Stimulated activated naive CD8-positive, alpha-beta T cell treated with anti-CD3 and anti-CD28 coated beads, Interleukin-15, Interleukin-2, amounts not matched to agents 100 ng/mL and 50 ng/mL, for 24 hours (primary cell): ENCODE measurements at regions not wholly inside any gene's neighbourhood (a gene's known extent, or its start where the extent isn't known, plus 50 kb on each side); places are given as distances from the start of the nearest gene placed in this dataset.

Source experiments
- H3K27ac Mint-ChIP-seq: one replicate; pipeline ENCODE4 v1.8.0; 2021; ENCODE audit warnings: mild to moderate bottlenecking, mixed read lengths
- H3K27me3 Mint-ChIP-seq: one replicate; pipeline ENCODE4 v1.8.0; 2021; ENCODE audit warnings: mixed read lengths
- H3K36me3 Mint-ChIP-seq: one replicate; pipeline ENCODE4 v1.8.0; 2021; ENCODE audit warnings: low read depth, mixed read lengths
- H3K4me1 Mint-ChIP-seq: one replicate; pipeline ENCODE4 v1.8.0; 2021; ENCODE audit warnings: low read depth, mixed read lengths
- H3K4me3 Mint-ChIP-seq: one replicate; pipeline ENCODE4 v1.8.0; 2021; ENCODE audit warnings: mild to moderate bottlenecking, mixed read lengths
- H3K9me3 Mint-ChIP-seq: one replicate; pipeline ENCODE4 v1.8.0; 2021; ENCODE audit warnings: mixed read lengths

DNA sequence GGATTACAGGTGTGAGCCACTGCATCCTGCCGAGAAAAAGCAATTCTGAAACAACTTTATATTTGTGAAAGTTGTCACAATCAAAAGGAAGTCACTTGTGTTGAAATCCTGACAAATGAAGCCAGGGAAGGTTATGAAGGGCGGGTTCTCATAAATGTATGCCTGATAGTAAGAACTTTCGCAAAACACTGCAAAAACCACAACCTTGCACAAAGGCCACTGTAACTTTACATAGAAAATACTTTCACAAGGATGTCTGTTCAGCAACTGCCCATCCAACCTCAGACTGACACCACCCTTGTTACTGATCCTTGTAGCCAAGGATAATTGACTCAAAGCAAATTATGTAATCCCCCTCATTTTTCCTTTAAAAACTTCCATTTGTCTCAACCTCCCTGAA is 90.6 kb downstream of the SLC4A3 start:
- Mint-ChIP-seq H3K9me3 (no peaks in the 10 kb centered on the region), H3K27me3 (peaks cover 15% of the 10 kb centered on the region), H3K36me3 (no peaks in the 10 kb centered on the region), H3K4me1 (no peaks in the 10 kb centered on the region), H3K4me3 (no peak overlapping the region), H3K27ac (no peak overlapping the region)

DNA sequence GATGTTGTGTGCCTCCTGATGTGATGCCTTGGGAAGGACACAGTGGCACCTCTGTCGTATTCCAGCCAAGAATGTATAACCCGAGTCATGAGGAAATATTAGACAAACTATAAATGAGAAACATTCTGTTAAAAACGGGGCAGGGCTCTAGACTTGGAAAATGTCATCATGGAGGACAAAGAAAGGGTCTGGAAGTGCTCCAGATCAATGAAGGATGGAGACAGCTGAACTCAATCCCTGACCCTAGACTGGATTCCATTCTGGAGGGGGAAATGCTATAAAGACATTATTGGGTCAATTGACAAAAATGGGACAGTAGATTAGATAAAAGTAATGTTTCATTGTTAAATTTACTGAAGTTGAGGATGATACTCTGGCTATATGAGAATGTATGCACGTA is 92.1 kb downstream of the SLC4A3 start:
- H3K27me3 Mint-ChIP-seq = peaks cover 12% of the 10 kb centered on the region
- H3K4me3 Mint-ChIP-seq = no peak overlapping the region
- no peak overlapping the region for H3K27ac Mint-ChIP-seq
- no peaks in the 10 kb centered on the region for H3K36me3 Mint-ChIP-seq
- H3K4me1 Mint-ChIP-seq = no peaks in the 10 kb centered on the region
- H3K9me3 Mint-ChIP-seq = no peaks in the 10 kb centered on the region

DNA sequence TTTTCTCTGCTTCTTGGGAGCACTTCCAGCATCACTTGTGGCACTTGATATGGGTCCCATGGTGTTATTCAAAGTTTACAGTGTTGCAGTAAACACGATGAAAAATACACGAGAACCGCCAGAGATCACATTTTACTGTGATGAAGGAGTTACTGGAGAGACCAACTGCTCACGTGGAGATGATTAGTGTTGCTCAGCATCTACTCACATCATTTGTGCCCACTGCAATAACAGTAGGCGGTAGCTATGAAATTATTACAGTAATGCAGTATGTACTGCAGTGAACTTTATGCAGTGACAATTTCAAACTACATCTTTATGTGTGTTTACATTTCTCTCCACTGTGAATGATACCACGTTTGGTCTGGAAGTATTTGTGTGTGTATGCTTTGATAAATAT is 93.5 kb downstream of the SLC4A3 start:
- Mint-ChIP-seq H3K27ac (no peak overlapping the region), H3K36me3 (no peaks in the 10 kb centered on the region), H3K4me3 (no peak overlapping the region), H3K27me3 (peaks cover 18% of the 10 kb centered on the region), H3K4me1 (no peaks in the 10 kb centered on the region), H3K9me3 (no peaks in the 10 kb centered on the region)

DNA sequence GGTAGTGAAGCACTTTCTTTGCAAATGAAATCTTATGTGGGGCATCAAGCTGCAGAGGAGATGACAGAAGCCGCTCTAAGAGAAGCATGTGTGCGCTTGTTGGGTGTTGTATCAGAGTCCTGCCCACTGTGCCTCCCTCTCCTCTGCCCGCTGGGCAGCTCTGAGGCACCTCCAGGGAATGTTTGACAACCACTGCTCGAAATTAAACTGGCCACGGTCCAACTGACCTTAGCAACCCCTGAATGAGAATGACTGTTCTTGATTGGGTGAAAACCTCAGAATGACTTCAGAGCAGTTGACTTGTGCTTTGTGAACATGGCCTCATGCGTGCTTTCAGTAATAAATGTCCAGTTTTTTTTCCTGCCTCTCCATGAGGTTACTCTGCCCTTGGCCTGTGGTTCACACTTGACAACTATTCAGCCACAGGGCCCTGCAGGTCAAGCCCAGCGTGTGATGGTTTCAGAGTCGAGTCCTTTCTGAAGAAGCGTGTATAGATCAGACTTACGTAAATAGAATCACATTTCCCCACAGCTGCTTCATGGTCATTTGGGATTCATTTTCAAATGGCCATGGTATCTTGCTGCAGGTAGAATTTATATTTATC is 94.9 kb downstream of the SLC4A3 start:
- no peaks in the 10 kb centered on the region for H3K9me3 Mint-ChIP-seq
- no peak overlapping the region for H3K4me3 Mint-ChIP-seq
- H3K36me3 Mint-ChIP-seq = no peaks in the 10 kb centered on the region
- H3K4me1 Mint-ChIP-seq = no peaks in the 10 kb centered on the region
- H3K27ac Mint-ChIP-seq = no peak overlapping the region
- peaks cover 32% of the 10 kb centered on the region for H3K27me3 Mint-ChIP-seq

DNA sequence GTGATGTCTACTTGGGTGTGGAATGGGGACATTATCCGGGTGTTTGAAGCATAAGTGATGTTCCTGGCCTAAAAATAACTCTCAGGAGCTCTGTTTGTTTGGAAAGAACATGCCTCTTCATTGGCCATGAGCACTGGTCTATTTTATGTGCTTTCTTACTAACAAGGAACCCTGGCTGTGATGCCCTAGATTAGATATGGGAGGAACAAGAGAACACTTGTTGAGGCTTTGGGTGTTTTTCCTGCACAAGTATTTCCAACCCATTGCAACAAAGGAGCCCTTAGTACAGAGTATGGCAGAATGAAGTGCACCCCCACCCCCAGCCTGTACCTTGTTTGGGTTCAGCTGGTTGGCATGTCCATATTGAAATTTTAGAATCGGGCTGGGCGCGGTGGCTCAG is 95.9 kb downstream of the SLC4A3 start:
- Mint-ChIP-seq H3K36me3 (no peaks in the 10 kb centered on the region), H3K4me1 (no peaks in the 10 kb centered on the region), H3K4me3 (no peak overlapping the region), H3K27me3 (peaks cover 29% of the 10 kb centered on the region), H3K9me3 (no peaks in the 10 kb centered on the region), H3K27ac (no peak overlapping the region)

DNA sequence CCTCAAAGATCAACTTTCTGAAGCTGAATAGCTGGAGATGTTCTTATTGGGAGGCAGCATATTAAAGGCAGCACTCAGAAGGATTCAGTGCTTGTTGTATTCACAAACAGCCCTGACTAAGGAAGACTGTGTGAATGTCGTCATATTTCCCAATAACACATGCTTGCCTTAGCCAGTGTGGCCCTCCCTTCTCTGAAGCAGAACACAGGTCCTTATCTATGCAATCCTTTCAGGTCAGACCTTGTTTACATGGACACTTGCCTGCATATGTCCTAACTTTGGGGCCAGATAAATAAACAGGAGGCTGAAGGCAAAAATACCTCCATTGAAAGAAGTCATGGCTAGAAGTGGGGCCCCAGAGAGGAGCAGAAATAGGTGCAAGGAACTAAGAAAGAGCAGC is 97.2 kb downstream of the SLC4A3 start:
- Mint-ChIP-seq H3K36me3 (no peaks in the 10 kb centered on the region), H3K4me1 (no peaks in the 10 kb centered on the region), H3K9me3 (no peaks in the 10 kb centered on the region), H3K27me3 (peaks cover 21% of the 10 kb centered on the region), H3K4me3 (no peak overlapping the region), H3K27ac (no peak overlapping the region)

DNA sequence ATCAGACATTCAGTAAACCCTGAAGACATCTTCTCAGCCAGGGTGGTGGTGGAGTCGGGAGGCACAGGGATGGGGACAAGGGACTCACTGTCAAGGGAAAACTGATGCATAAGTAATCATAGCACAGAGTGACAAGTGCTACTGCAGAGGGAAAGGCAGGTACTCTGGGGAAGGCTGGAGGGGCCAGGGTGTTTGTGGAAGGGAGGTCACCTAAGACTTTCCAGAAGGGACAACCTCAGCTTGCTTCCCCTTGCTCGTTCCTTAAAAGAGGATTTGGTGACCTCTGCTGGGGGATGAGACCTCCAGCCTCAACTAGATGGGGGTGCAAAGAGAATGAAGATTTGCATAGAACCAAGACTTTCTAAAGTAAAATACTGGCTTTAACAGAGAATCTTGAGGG is 99.5 kb downstream of the SLC4A3 start:
- Mint-ChIP-seq H3K36me3 (no peaks in the 10 kb centered on the region), H3K4me3 (no peak overlapping the region), H3K27me3 (peaks cover 20% of the 10 kb centered on the region), H3K27ac (no peak overlapping the region), H3K9me3 (no peaks in the 10 kb centered on the region), H3K4me1 (no peaks in the 10 kb centered on the region)

DNA sequence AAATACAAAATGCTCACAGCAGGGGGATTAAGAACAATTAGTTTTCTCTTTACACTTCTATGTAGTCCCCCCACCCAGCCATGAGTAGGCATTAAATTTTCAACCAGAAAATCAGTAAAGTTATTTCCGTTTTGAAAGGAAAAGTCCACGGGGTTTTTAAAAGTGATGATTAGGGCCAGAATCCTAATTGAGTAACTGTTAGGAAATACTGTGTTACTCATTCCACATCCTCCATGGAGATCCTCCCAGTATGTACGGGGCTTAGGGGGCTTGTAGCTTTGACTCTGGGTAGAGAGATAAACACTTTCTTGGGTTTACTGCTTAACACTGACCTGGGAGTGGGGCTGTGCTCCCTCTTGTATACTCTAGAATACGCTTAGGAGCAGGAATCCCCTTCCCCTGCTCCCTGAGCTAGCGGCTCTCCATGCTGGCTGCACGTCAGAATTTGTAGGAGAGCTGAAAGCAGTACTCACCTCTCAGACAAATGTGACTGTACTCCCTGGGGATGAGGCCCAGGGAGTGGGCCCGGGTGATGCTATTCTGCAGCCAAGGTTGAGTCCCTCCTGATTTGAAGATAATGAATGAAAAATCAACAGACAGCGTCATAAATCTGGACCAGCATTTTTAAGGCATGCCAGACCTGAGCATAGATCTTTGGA is 100.5 kb downstream of the SLC4A3 start:
- Mint-ChIP-seq H3K4me3 (no peak overlapping the region), H3K27ac (no peak overlapping the region), H3K36me3 (no peaks in the 10 kb centered on the region), H3K9me3 (no peaks in the 10 kb centered on the region), H3K27me3 (peaks cover 20% of the 10 kb centered on the region), H3K4me1 (no peaks in the 10 kb centered on the region)

DNA sequence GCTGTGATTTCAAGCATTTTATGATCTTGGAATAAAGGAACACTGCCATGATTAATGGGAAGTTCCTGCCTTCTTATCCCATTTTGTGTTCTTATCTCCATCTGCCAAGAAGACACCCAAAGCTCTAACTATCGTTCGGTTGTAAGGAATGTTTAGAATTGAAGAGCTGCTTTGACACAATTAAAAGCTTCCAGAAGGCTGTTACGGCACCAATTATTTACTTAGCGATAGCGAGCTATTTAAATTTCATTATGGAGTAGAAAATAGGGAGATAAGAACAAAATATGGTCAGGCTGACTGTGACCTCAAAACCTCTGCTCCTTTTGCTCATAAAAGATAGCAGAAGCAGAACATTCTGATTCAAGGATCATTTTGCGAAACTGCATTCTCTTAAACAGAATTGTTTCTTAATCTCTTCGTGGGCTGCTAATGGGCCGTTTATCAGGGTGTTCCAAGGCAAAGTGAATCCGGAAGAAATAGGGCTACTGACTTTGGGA is 101.6 kb downstream of the SLC4A3 start:
- Mint-ChIP-seq H3K36me3 (no peaks in the 10 kb centered on the region), H3K4me1 (no peaks in the 10 kb centered on the region), H3K4me3 (no peak overlapping the region), H3K9me3 (no peaks in the 10 kb centered on the region), H3K27me3 (peaks cover 28% of the 10 kb centered on the region), H3K27ac (no peak overlapping the region)

DNA sequence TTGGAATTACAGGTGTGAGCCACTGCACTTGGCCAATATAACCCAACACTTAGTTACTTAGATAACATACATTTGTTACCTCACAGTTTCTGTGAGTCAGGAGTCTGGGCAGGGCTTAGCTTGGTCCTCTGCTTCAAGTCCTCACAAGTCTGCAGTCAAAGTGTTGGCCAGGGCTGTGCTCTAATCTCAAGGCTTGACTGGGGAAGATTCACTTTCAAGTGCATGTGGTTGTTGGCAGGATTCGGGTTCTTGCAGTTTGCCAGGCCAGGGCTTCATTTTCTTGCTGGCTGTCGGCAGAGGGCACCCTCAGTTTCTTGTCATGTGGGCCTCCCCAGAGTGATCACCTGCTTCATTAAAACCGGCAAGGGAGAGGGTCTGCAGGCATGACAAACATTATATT is 103.7 kb downstream of the SLC4A3 start:
- no peaks in the 10 kb centered on the region for H3K36me3 Mint-ChIP-seq
- H3K4me1 Mint-ChIP-seq = no peaks in the 10 kb centered on the region
- H3K27me3 Mint-ChIP-seq = peaks cover 26% of the 10 kb centered on the region
- H3K9me3 Mint-ChIP-seq = no peaks in the 10 kb centered on the region
- H3K4me3 Mint-ChIP-seq = no peak overlapping the region
- no peak overlapping the region for H3K27ac Mint-ChIP-seq

DNA sequence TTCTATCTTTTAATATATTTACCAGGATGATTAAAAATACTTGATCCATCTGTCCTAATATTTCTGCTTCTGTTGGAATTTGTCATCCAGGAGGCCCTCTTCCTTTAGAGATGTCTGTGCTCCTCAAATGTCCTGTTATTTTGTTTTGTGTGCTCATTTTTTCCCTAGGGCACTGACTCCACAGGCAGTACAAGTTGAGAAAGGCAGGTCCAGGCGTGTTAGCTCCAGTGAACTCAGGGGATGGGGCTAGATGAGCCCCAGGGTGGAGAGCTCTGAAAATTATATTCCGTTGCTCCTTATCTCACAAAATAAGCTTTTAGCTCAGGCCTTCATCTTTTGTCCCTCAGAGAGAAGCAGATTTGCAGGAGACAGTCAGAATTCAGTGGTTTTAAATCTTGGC is 105.7 kb downstream of the SLC4A3 start:
- Mint-ChIP-seq H3K36me3 (no peaks in the 10 kb centered on the region), H3K9me3 (no peaks in the 10 kb centered on the region), H3K27me3 (peaks cover 26% of the 10 kb centered on the region), H3K4me3 (no peak overlapping the region), H3K27ac (no peak overlapping the region), H3K4me1 (no peaks in the 10 kb centered on the region)

DNA sequence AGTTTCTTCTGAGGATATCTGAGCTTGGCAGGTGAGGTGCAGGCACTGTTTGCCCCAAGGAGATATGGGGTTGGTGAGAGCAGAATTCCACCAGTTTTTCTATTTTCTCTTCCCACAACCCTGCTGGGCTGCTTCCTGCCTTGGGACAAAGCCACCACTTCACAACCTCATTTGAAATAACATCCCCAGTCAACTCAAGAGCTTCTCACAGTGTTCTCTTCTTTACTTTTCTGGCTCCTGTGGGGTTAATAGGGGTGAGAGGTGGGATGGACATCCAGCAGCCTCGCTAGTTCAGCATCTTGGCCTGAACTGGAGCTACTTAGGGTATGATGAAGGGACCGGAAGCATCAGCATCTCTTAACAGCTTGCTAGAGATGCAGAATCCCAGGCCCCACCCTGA is 106.3 kb downstream of the SLC4A3 start:
- Mint-ChIP-seq H3K27me3 (peaks cover 26% of the 10 kb centered on the region), H3K36me3 (no peaks in the 10 kb centered on the region), H3K9me3 (no peaks in the 10 kb centered on the region), H3K4me1 (no peaks in the 10 kb centered on the region), H3K27ac (no peak overlapping the region), H3K4me3 (no peak overlapping the region)

DNA sequence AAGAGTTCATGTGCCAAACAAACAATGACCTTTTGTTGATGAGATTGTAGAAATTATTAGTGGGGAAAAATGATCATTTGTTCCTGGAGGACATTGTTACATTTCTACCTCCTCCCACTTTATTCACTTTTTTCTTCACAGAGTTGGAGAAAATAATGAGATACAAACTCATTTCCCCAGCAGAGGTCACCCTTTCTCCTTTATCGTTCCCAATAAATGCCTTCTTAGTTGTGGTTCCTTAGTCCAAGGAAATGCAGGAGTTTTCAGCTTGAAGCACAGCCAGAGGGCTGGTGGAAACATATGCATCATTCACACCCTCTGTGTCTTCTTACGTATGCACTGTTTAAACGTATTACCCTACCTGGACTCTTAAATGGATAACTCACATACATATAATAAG is 108.8 kb downstream of the SLC4A3 start:
- H3K4me3 Mint-ChIP-seq = no peak overlapping the region
- H3K27ac Mint-ChIP-seq = no peak overlapping the region
- no peaks in the 10 kb centered on the region for H3K9me3 Mint-ChIP-seq
- H3K4me1 Mint-ChIP-seq = no peaks in the 10 kb centered on the region
- H3K27me3 Mint-ChIP-seq = peaks cover 34% of the 10 kb centered on the region
- H3K36me3 Mint-ChIP-seq = no peaks in the 10 kb centered on the region

DNA sequence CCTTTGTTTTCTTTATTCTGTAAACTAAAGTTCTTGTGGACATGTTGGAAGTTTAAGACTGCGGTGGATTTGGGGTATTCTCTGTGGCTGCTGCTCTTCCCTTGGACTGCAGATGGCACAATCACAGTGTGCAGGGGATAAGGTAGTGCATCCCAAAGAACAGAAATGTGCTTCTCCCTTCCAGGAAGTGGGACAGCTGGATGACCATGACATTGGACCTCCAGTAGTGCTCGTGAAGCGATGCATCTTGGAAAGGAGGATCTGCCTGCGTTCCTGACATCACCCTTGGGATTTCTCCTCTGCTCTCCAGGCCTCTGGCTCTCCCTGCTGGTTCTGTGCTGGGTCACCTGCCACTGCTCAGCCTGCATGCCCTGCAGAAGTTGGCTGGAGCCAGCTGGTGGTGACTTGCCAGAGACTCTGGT is 109.9 kb downstream of the SLC4A3 start:
- no peaks in the 10 kb centered on the region for H3K4me1 Mint-ChIP-seq
- H3K36me3 Mint-ChIP-seq = no peaks in the 10 kb centered on the region
- H3K4me3 Mint-ChIP-seq = no peak overlapping the region
- H3K27ac Mint-ChIP-seq = no peak overlapping the region
- no peaks in the 10 kb centered on the region for H3K9me3 Mint-ChIP-seq
- H3K27me3 Mint-ChIP-seq = peaks cover 34% of the 10 kb centered on the region

DNA sequence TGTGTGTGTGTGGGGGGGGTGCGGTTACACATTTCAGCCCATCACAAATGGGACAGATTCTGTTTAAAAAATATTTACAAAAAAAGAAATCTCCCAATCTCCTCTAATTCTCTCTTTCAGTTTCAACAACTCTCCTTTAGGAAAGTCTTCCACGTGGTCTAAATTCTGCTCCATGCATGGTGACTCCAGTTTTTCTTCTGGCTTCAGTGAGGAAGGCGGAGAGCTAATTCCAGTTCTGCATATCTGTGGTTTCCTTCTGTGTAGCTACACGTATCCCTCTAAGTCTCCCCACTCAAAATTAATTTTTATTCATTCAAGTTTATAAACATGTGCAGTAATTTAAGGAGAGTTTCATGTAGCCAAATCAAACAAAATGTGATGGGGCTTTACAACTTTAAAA is 111.6 kb downstream of the SLC4A3 start:
- H3K9me3 Mint-ChIP-seq = no peaks in the 10 kb centered on the region
- no peak overlapping the region for H3K27ac Mint-ChIP-seq
- H3K4me3 Mint-ChIP-seq = no peak overlapping the region
- H3K4me1 Mint-ChIP-seq = no peaks in the 10 kb centered on the region
- no peaks in the 10 kb centered on the region for H3K36me3 Mint-ChIP-seq
- peaks cover 25% of the 10 kb centered on the region for H3K27me3 Mint-ChIP-seq

DNA sequence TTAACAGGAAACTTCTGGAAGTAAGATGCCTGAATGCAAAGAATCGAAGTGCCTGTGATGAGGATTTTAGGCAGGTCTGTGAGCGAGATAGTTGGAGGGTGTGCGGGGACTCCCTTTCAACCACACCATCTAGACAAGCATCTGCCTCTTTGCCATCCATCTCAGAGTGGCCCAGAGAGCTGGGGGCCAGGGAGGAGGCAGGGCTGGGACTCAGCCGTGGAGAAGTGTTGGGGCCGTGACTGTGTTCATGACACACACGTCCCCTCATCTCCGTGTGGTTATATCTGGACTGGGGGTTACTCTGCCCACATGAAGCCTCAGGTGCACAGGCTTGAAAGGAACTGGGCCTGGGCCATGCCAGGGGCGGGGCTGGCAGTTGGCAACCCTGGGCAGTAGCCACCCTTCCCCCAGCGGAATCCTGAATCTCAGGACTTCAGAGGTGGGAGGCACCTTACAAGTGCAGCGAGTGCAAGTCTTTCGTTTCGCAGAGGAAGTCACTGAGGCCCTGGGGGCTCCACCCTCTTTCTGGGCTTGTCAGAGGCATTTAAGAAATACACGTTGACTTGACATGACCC is 112.5 kb downstream of the SLC4A3 start:
- Mint-ChIP-seq H3K4me3 (no peak overlapping the region), H3K4me1 (no peaks in the 10 kb centered on the region), H3K27ac (no peak overlapping the region), H3K9me3 (no peaks in the 10 kb centered on the region), H3K36me3 (no peaks in the 10 kb centered on the region), H3K27me3 (peaks cover 19% of the 10 kb centered on the region)
